Heart right ventricle (tissue), 16 donors: ENCODE measurements at regions not wholly inside any gene's neighbourhood (a gene's known extent, or its start where the extent isn't known, plus 50 kb on each side); places are given as distances from the start of the nearest gene placed in this dataset.

ENCODE experiments used
- ATAC-seq, 8 donors: fragments of 200-7000 bp; cut with Tn5 transposase; one replicate each; pipeline ENCODE4 v1.9.1; 2020; ENCODE audit warnings: mild to moderate bottlenecking in 8 of 8, moderate library complexity in 8 of 8, moderate number of reproducible peaks in 1 of 8
- DNase-seq, 2 donors: peaks; one replicate each; pipeline ENCODE4 v3.0.0-alpha.2; 2020
- H3K27ac ChIP-seq, 10 donors: fragments of 200-600 bp; sonication (generic) in 2 of 10; one replicate each; pipeline versions ENCODE4 v1.5.0 to v1.8.0; 2020 to 2022; ENCODE audit warnings: mild to moderate bottlenecking in 3 of 10
- H3K27me3 ChIP-seq, 7 donors: fragments of 200-600 bp; one replicate each; pipeline ENCODE4 v1.8.0; 2021 to 2022; ENCODE audit warnings: mild to moderate bottlenecking in 2 of 7
- H3K36me3 ChIP-seq, 9 donors: fragments of 200-600 bp; sonication (generic) in 1 of 9; one replicate each; pipeline versions ENCODE4 v1.5.0 to v1.8.0; 2020 to 2022; ENCODE audit warnings: mild to moderate bottlenecking in 2 of 9
- H3K4me1 ChIP-seq, 9 donors: fragments of 200-600 bp; sonication (generic) in 1 of 9; one replicate each; pipeline versions ENCODE4 v1.5.0 to v1.8.0; 2020 to 2022; ENCODE audit warnings: mild to moderate bottlenecking in 4 of 9
- H3K4me3 ChIP-seq, 10 donors: fragments of 200-600 bp; sonication (generic) in 2 of 10; one replicate each; pipeline versions ENCODE4 v1.5.0 to v1.8.0; 2020 to 2022; ENCODE audit warnings: mild to moderate bottlenecking in 7 of 10, moderate library complexity in 2 of 10
- H3K9me3 ChIP-seq, 11 donors: fragments of 200-600 bp in 10 of 11; sonication (generic) in 2 of 11; one replicate each; pipeline versions ENCODE4 v1.5.0 to v1.8.0; 2013 to 2022; ENCODE audit warnings: mild to moderate bottlenecking in 2 of 11, control low read depth in 1 of 11, moderate library complexity in 1 of 11
- CTCF ChIP-seq, 9 donors: fragments of 200-600 bp; sonication (generic) in 2 of 9; IDR thresholded peaks; one replicate each; pipeline versions ENCODE4 v1.5.0 to v1.8.0; 2021 to 2022; ENCODE audit warnings: antibody characterized with exemption in 9 of 9, mild to moderate bottlenecking in 5 of 9, moderate library complexity in 1 of 9
- WGBS, 2 donors: extraction: QIAGEN DNeasy Blood & Tissue Kit; methylation state at CpG; one replicate each; pipeline ENCODE4 v1.1.7; 2013; ENCODE audit warnings: inconsistent platforms in 1 of 2; 5-methylcytosine and 5-hydroxymethylcytosine counted together
- intact Hi-C, 10 donors: fragments of 100-400 bp; cut with DNase I; formaldehyde crosslinking; loops; one replicate each; pipeline versions ENCODE4 v1.11.1 to v1.14.2; 2022
- donor health status: Arrhythmogenic right ventricular cardiomyopathy.
- donor health status: ischemic (EF 13 %, LVEDD 7.1; RV severe dilation, severe dysfunction).
- donor health status: healthy with polysubstance abuse.
- donor health status: DM: no; HTN: yes; CAD: no.
- donor health status: DM: no; HTN: no; CAD: no.
- donor health status: ischemic (EF 25% LVEDD 6.9; RV normal size, moderate dysfunction).
- donor health status: ischemic (EF 25% LVEDD 5.7; RV mildly dilated, moderate dysfunction).
- donor health status: healthy.
- donor health status: DM: yes; HTN: yes; CAD: no.
- donor health status: Ischemic cardiomyopathy.
- donor health status: ischemic (EF 35%, LVEDD 5.7; RV mildly dilated, moderate dysfunction).
- donor health status: nonischemic (EF 11% LVEDD 7.7; RV severe dilation, severe dysfunction).
- donor health status: DM: yes; HTN: yes; CAD: no.
- donor health status: PGD.
- donor health status: ischemic (EF 29% LVEDD 5.4; RV normal size, mild dysfunction).
- donor health status: nonischemic (EF 23%, LVEDD 6.1; RV moderate dilation, normal function).

GRCh38 chr5:121021681-121022080 is 557.6 kb downstream of the PRR16 start:
- H3K4me3 ChIP-seq: no peak overlapping the region
- H3K4me1 ChIP-seq: no peaks in the 10 kb centered on the region
- no peak overlapping the region for H3K27ac ChIP-seq
- H3K27me3 ChIP-seq: peaks cover 0 to 8% (median 0%) of the 10 kb centered on the region in 7 donors
- no peak for DNase-seq
- TF ChIP-seq CTCF (IDR thresholded peaks at IDR 0.05): no peak
- 55 to 62% methylated on average over 5 of the region's 5 CpGs for WGBS, 2 donors
- no peaks in the 10 kb centered on the region for H3K36me3 ChIP-seq
- ATAC-seq: no peak
- H3K9me3 ChIP-seq: no peaks in the 10 kb centered on the region
- intact Hi-C loops: no loop called here

GRCh38 chr5:121024416-121025311 is 560.6 kb downstream of the PRR16 start:
- ATAC-seq (no peak), DNase-seq (no peak)
- TF ChIP-seq CTCF (IDR thresholded peaks at IDR 0.05): no peak
- H3K27ac ChIP-seq: no peak overlapping the region
- intact Hi-C loops: no loop called here
- no peaks in the 10 kb centered on the region for H3K4me1 ChIP-seq
- no peak overlapping the region for H3K4me3 ChIP-seq
- peaks cover 0 to 8% (median 0%) of the 10 kb centered on the region in 7 donors for H3K27me3 ChIP-seq
- no peaks in the 10 kb centered on the region for H3K36me3 ChIP-seq
- H3K9me3 ChIP-seq: no peaks in the 10 kb centered on the region
- WGBS, 2 donors: 70 to 82% methylated on average over 5 of the region's 5 CpGs

GRCh38 chr5:121025671-121026070 is 561.6 kb downstream of the PRR16 start:
- ATAC-seq (no peak), DNase-seq (no peak)
- Histone ChIP-seq H3K27ac (no peak overlapping the region), H3K36me3 (no peaks in the 10 kb centered on the region), H3K27me3 (peaks cover 0 to 5% (median 0%) of the 10 kb centered on the region in 7 donors), H3K4me3 (no peak overlapping the region), H3K4me1 (no peaks in the 10 kb centered on the region), H3K9me3 (no peaks in the 10 kb centered on the region)
- no peak for TF ChIP-seq CTCF (IDR thresholded peaks at IDR 0.05)
- WGBS, 2 donors: 74 to 86% methylated on average over 2 of the region's 2 CpGs
- intact Hi-C loops: no loop called here

- no peaks in the 10 kb centered on the region for H3K36me3 ChIP-seq
- H3K4me3 ChIP-seq: no peak overlapping the region
- H3K27me3 ChIP-seq: no peaks in the 10 kb centered on the region
- intact Hi-C loops: no loop called here
- no peak for TF ChIP-seq CTCF (IDR thresholded peaks at IDR 0.05)
- H3K9me3 ChIP-seq: no peaks in the 10 kb centered on the region
- H3K4me1 ChIP-seq: no peaks in the 10 kb centered on the region
- WGBS, 2 donors: 82 to 87% methylated on average over 3 of the region's 3 CpGs
- ATAC-seq (no peak), DNase-seq (no peak)
- H3K27ac ChIP-seq: no peak overlapping the region
These were observed 563.5 kb downstream of the PRR16 start for GRCh38 chr5:121027636-121028035.
